CD14-positive monocyte (primary cell): ENCODE measurements at regions not wholly inside any gene's neighbourhood (a gene's known extent, or its start where the extent isn't known, plus 50 kb on each side); places are given as distances from the start of the nearest gene placed in this dataset.

Experiments used
- DNase-seq, 3 donors: peaks; one replicate each; pipeline ENCODE4 v3.0.0-alpha.2; 2011 to 2022
- H2AFZ ChIP-seq: 2 replicates; pipeline ENCODE4 v1.6.0; 2012; ENCODE audit warnings: mild to moderate bottlenecking, low read depth, low read length, inconsistent platforms; ENCODE audit not compliant: insufficient read depth, poor library complexity, severe bottlenecking
- H3K27ac ChIP-seq, 2 donors: 1 replicate in 1 of 2; 2 replicates in 1 of 2; pipeline ENCODE4 v1.5.1; 2012 to 2013; ENCODE audit warnings: low read length in 2 of 2, control low read depth in 1 of 2, inconsistent platforms in 1 of 2, low read depth in 1 of 2, mild to moderate bottlenecking in 1 of 2
- H3K27me3 ChIP-seq, 2 donors: one replicate each; pipeline versions ENCODE4 v1.6.0 to v1.6.1; 2011 to 2013; ENCODE audit warnings: low read length in 2 of 2; ENCODE audit not compliant: control insufficient read depth in 2 of 2, insufficient read depth in 2 of 2
- H3K36me3 ChIP-seq, 2 donors: replicated peaks in 1 of 2; 1 replicate in 1 of 2; 2 replicates in 1 of 2; pipeline versions ENCODE4 v1.5.1 to v1.6.1; 2012 to 2013; ENCODE audit warnings: low read length in 2 of 2, control low read depth in 1 of 2, inconsistent platforms in 1 of 2, mild to moderate bottlenecking in 1 of 2; ENCODE audit not compliant: insufficient read depth in 2 of 2, control insufficient read depth in 1 of 2
- H3K4me1 ChIP-seq, 2 donors: 1 replicate in 1 of 2; 2 replicates in 1 of 2; pipeline versions ENCODE4 v1.5.1 to v1.6.1; 2012 to 2013; ENCODE audit warnings: low read length in 2 of 2, control low read depth in 1 of 2, inconsistent platforms in 1 of 2, mild to moderate bottlenecking in 1 of 2, moderate library complexity in 1 of 2; ENCODE audit not compliant: insufficient read depth in 2 of 2, control insufficient read depth in 1 of 2
- H3K4me2 ChIP-seq: replicated peaks from 2 replicates; pipeline ENCODE3; 2012; ENCODE audit warnings: low read length, moderate library complexity, mild to moderate bottlenecking; ENCODE audit not compliant: poor library complexity, severe bottlenecking; ENCODE audit errors: extremely low read depth
- H3K4me3 ChIP-seq, 3 experiments: fragments of 200-600 bp in 1 of 3; sonication (generic) in 1 of 3; replicated peaks in 1 of 3; 1 replicate in 2 of 3; 2 replicates in 1 of 3; pipeline ENCODE4 v1.5.1; 2011 to 2013; ENCODE audit warnings: low read length in 3 of 3, mild to moderate bottlenecking in 3 of 3, control low read depth in 2 of 3, low read depth in 2 of 3, inconsistent platforms in 1 of 3, moderate library complexity in 1 of 3
- H3K79me2 ChIP-seq: 2 replicates; pipeline ENCODE4 v1.6.0; 2012; ENCODE audit warnings: mild to moderate bottlenecking, control low read depth, inconsistent platforms, low read length, moderate library complexity; ENCODE audit not compliant: insufficient read depth
- H3K9ac ChIP-seq: 2 replicates; pipeline ENCODE4 v1.6.0; 2017; ENCODE audit warnings: low read length, mild to moderate bottlenecking; ENCODE audit not compliant: insufficient read depth, poor library complexity, severe bottlenecking
- H3K9me3 ChIP-seq, 2 donors: replicated peaks in 1 of 2; 1 replicate in 1 of 2; 2 replicates in 1 of 2; pipeline versions ENCODE4 v1.5.1 to v1.6.1; 2012 to 2013; ENCODE audit warnings: low read length in 2 of 2, control low read depth in 1 of 2; ENCODE audit not compliant: control insufficient read depth in 1 of 2, insufficient read depth in 1 of 2
- H4K20me1 ChIP-seq: 2 replicates; pipeline ENCODE4 v1.6.0; 2012; ENCODE audit warnings: mild to moderate bottlenecking, low read length, control low read depth, moderate library complexity; ENCODE audit not compliant: insufficient read depth
- H3K27ac Mint-ChIP-seq, 7 donors: one replicate each; pipeline ENCODE4 v1.8.0; 2020; ENCODE audit warnings: mild to moderate bottlenecking in 7 of 7, mixed read lengths in 7 of 7, moderate library complexity in 6 of 7, inconsistent platforms in 2 of 7
- H3K27me3 Mint-ChIP-seq, 3 donors: one replicate each; pipeline ENCODE4 v1.8.0; 2021 to 2022; ENCODE audit warnings: low read depth in 3 of 3, mild to moderate bottlenecking in 3 of 3, mixed read lengths in 3 of 3, moderate library complexity in 3 of 3, inconsistent platforms in 1 of 3
- H3K36me3 Mint-ChIP-seq, 2 donors: one replicate each; pipeline ENCODE4 v1.8.0; 2020; ENCODE audit warnings: mixed read lengths in 2 of 2, inconsistent platforms in 1 of 2, mild to moderate bottlenecking in 1 of 2
- H3K4me1 Mint-ChIP-seq: one replicate; pipeline ENCODE4 v1.8.0; 2020; ENCODE audit warnings: mild to moderate bottlenecking, mixed read lengths
- H3K4me3 Mint-ChIP-seq, 2 donors: one replicate each; pipeline ENCODE4 v1.8.0; 2020; ENCODE audit warnings: mild to moderate bottlenecking in 2 of 2, mixed read lengths in 2 of 2, moderate library complexity in 1 of 2
- H3K9me3 Mint-ChIP-seq, 7 donors: one replicate each; pipeline ENCODE4 v1.8.0; 2020 to 2022; ENCODE audit warnings: mixed read lengths in 7 of 7, mild to moderate bottlenecking in 6 of 7, moderate library complexity in 6 of 7, inconsistent platforms in 2 of 7
- WGBS: methylation state at CpG from one replicate; pipeline ENCODE4 v1.1.5; 2013; ENCODE audit warnings: missing lambda C conversion rate; ENCODE audit not compliant: insufficient coverage; 5-methylcytosine and 5-hydroxymethylcytosine counted together
- intact Hi-C, 2 donors: fragments of 100-400 bp; cut with micrococcal nuclease; formaldehyde crosslinking; loops; one replicate each; pipeline versions ENCODE4 v1.15.0 to v1.15.1; 2023
- TF ChIP-seq, protein P1 (sequence below): fragments of 200-600 bp; IDR thresholded peaks from one replicate; pipeline ENCODE4 v1.8.0; 2022; ENCODE audit warnings: antibody characterized with exemption, mild to moderate bottlenecking

DNA sequence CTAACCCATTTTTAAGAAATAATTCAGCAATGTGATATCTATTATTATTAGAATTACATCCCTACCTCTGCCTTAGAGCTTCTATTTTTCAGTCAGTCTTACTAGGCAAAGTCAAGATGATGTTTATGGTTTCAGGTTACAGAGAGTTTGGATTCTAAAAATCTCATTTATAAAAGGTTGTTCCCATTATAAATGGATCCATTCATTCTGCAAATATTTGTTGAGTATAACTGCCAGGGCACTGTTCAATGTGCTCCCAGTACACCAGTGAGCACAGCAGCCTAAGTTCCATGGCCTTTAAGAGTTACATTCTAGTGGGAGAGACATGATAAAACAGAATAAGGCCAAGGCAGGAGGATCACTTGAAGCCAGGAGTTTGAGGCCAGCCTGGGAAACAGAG is 75.9 kb upstream of the EYA4 start:
- DNase-seq: no peak
- H3K79me2 ChIP-seq: no peaks in the 10 kb centered on the region
- H3K4me1 ChIP-seq: no peaks in the 10 kb centered on the region
- H2AFZ ChIP-seq: no peak overlapping the region
- TF ChIP-seq, protein P1, sequence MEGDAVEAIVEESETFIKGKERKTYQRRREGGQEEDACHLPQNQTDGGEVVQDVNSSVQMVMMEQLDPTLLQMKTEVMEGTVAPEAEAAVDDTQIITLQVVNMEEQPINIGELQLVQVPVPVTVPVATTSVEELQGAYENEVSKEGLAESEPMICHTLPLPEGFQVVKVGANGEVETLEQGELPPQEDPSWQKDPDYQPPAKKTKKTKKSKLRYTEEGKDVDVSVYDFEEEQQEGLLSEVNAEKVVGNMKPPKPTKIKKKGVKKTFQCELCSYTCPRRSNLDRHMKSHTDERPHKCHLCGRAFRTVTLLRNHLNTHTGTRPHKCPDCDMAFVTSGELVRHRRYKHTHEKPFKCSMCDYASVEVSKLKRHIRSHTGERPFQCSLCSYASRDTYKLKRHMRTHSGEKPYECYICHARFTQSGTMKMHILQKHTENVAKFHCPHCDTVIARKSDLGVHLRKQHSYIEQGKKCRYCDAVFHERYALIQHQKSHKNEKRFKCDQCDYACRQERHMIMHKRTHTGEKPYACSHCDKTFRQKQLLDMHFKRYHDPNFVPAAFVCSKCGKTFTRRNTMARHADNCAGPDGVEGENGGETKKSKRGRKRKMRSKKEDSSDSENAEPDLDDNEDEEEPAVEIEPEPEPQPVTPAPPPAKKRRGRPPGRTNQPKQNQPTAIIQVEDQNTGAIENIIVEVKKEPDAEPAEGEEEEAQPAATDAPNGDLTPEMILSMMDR: no peak
- H3K36me3 ChIP-seq: no peaks in the 10 kb centered on the region
- H3K9me3 Mint-ChIP-seq: peaks cover 0 to 7% (median 0%) of the 10 kb centered on the region in 7 donors
- H3K27ac ChIP-seq: no peak overlapping the region
- no peak overlapping the region for H3K9ac ChIP-seq
- H3K4me1 Mint-ChIP-seq: no peaks in the 10 kb centered on the region
- no peaks in the 10 kb centered on the region for H3K27me3 ChIP-seq
- intact Hi-C loops: no loop called here
- H3K9me3 ChIP-seq: no peaks in the 10 kb centered on the region
- H3K4me3 Mint-ChIP-seq: no peak overlapping the region
- no peak overlapping the region for H3K4me3 ChIP-seq
- no peaks in the 10 kb centered on the region for H3K36me3 Mint-ChIP-seq
- H3K4me2 ChIP-seq: no peak overlapping the region
- no peaks in the 10 kb centered on the region for H4K20me1 ChIP-seq
- no peak overlapping the region for H3K27ac Mint-ChIP-seq
- H3K27me3 Mint-ChIP-seq: no peaks in the 10 kb centered on the region

DNA sequence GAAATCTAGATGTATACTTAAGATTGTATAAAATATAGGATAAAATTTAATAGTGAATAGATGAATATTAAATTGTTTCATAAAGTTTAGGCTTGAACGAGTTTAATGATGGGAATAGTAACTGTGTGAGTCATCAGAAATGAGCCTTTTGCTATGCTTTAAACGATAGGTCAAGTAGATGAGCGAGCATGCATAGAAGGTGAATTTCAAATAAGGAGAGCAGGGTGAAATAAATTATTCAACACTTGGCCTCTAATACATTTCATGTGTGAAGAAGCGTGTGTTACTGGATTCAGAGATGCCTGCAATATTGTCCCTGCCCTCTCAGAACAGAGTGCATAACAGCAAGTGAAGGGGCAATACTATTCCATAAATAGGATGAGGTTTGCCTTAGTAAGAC is 74.4 kb upstream of the EYA4 start:
- H3K4me1 Mint-ChIP-seq: no peaks in the 10 kb centered on the region
- WGBS: 86% methylated on average over 2 of the region's 4 CpGs
- H2AFZ ChIP-seq: no peak overlapping the region

More for the DNA sequence above, 74.4 kb upstream of the EYA4 start:
- Histone ChIP-seq H3K79me2 (no peaks in the 10 kb centered on the region), H3K9me3 (no peaks in the 10 kb centered on the region), H3K4me2 (no peak overlapping the region), H3K27ac (no peak overlapping the region), H3K9ac (no peak overlapping the region), H3K4me3 (no peak overlapping the region), H3K4me1 (no peaks in the 10 kb centered on the region), H3K27me3 (no peaks in the 10 kb centered on the region), H4K20me1 (no peaks in the 10 kb centered on the region), H3K36me3 (no peaks in the 10 kb centered on the region)
- H3K4me3 Mint-ChIP-seq: no peak overlapping the region
- no peak for DNase-seq
- H3K27ac Mint-ChIP-seq: no peak overlapping the region
- TF ChIP-seq, protein P1: no peak
- intact Hi-C loops: no loop called here
- peaks cover 0 to 7% (median 0%) of the 10 kb centered on the region in 7 donors for H3K9me3 Mint-ChIP-seq
- H3K27me3 Mint-ChIP-seq: no peaks in the 10 kb centered on the region
- no peaks in the 10 kb centered on the region for H3K36me3 Mint-ChIP-seq
